Liver (tissue), 8 donors: ENCODE measurements at regions not wholly inside any gene's neighbourhood (a gene's known extent, or its start where the extent isn't known, plus 50 kb on each side); places are given as distances from the start of the nearest gene placed in this dataset.

Source experiments
- DNase-seq: peaks from one replicate; pipeline ENCODE4 v3.0.0-alpha.2; 2017; ENCODE audit warnings: low spot score
- H3K27ac ChIP-seq, 2 donors: one replicate each; pipeline ENCODE4 v1.7.0; 2013; ENCODE audit warnings: inconsistent platforms in 2 of 2, low read length in 2 of 2, control low read depth in 1 of 2, low read depth in 1 of 2, mild to moderate bottlenecking in 1 of 2
- H3K27me3 ChIP-seq, 4 donors: one replicate each; pipeline versions ENCODE4 v1.6.1 to v1.7.0; 2013; ENCODE audit warnings: low read length in 3 of 4, inconsistent platforms in 1 of 4, mild to moderate bottlenecking in 1 of 4, moderate library complexity in 1 of 4; ENCODE audit not compliant: control insufficient read depth in 4 of 4, insufficient read depth in 4 of 4
- H3K36me3 ChIP-seq, 4 donors: one replicate each; pipeline versions ENCODE4 v1.6.1 to v1.7.0; 2013; ENCODE audit warnings: low read length in 3 of 4, mild to moderate bottlenecking in 3 of 4, low read depth in 1 of 4, moderate library complexity in 1 of 4; ENCODE audit not compliant: control insufficient read depth in 4 of 4, insufficient read depth in 3 of 4
- H3K4me1 ChIP-seq, 4 donors: one replicate each; pipeline versions ENCODE4 v1.6.1 to v1.7.0; 2013; ENCODE audit warnings: low read length in 3 of 4, mild to moderate bottlenecking in 3 of 4, moderate library complexity in 1 of 4; ENCODE audit not compliant: control insufficient read depth in 4 of 4, insufficient read depth in 4 of 4
- H3K4me3 ChIP-seq, 3 donors: one replicate each; pipeline versions ENCODE4 v1.6.1 to v1.7.0; 2013; ENCODE audit warnings: low read length in 3 of 3, control low read depth in 1 of 3, low read depth in 1 of 3, mild to moderate bottlenecking in 1 of 3
- H3K9ac ChIP-seq, 2 donors: one replicate each; pipeline ENCODE4 v1.7.0; 2013; ENCODE audit warnings: low read length in 2 of 2, mild to moderate bottlenecking in 2 of 2, moderate library complexity in 2 of 2, control low read depth in 1 of 2, low read depth in 1 of 2
- H3K9me3 ChIP-seq, 4 donors: one replicate each; pipeline versions ENCODE4 v1.6.1 to v1.7.0; 2013; ENCODE audit warnings: low read length in 3 of 4; ENCODE audit not compliant: control insufficient read depth in 4 of 4
- ATF3 ChIP-seq: IDR thresholded peaks from 2 replicates; pipeline ENCODE4 v1.6.1; 2016; ENCODE audit warnings: antibody characterized with exemption
- CTCF ChIP-seq: fragments of 150-350 bp; IDR thresholded peaks from 2 replicates; pipeline ENCODE4 v1.5.1; 2017; ENCODE audit warnings: improper control_type of control experiment, low read depth, low read length; ENCODE audit not compliant: missing input control
- FOXA2 ChIP-seq: IDR thresholded peaks from 2 replicates; pipeline ENCODE4 v1.6.1; 2016; ENCODE audit warnings: antibody characterized with exemption
- GABPA ChIP-seq, 2 donors: IDR thresholded peaks in 1 of 2; conservative IDR thresholded peaks in 1 of 2; 2 replicates each; pipeline ENCODE4 v1.6.1; 2016; ENCODE audit warnings: antibody characterized with exemption in 2 of 2, mild to moderate bottlenecking in 1 of 2, moderate library complexity in 1 of 2
- HNF4A ChIP-seq, 2 donors: conservative IDR thresholded peaks; 2 replicates each; pipeline ENCODE4 v1.6.1; 2016; ENCODE audit warnings: antibody characterized with exemption in 2 of 2, mild to moderate bottlenecking in 2 of 2
- MAX ChIP-seq: IDR thresholded peaks from 2 replicates; pipeline ENCODE4 v1.6.1; 2016; ENCODE audit warnings: antibody characterized with exemption
- NR2F2 ChIP-seq: IDR thresholded peaks from 2 replicates; pipeline ENCODE4 v1.6.1; 2016; ENCODE audit warnings: antibody characterized with exemption
- RAD21 ChIP-seq, 2 donors: IDR thresholded peaks; 2 replicates each; pipeline ENCODE4 v1.6.1; 2016; ENCODE audit warnings: antibody characterized with exemption in 2 of 2, mild to moderate bottlenecking in 2 of 2
- REST ChIP-seq: IDR thresholded peaks from 2 replicates; pipeline ENCODE4 v1.6.1; 2016; ENCODE audit warnings: antibody characterized with exemption, mild to moderate bottlenecking
- RXRA ChIP-seq, 2 donors: IDR thresholded peaks; 2 replicates each; pipeline ENCODE4 v1.6.1; 2017 to 2018; ENCODE audit warnings: antibody characterized with exemption in 2 of 2, mild to moderate bottlenecking in 1 of 2
- YY1 ChIP-seq: IDR thresholded peaks from 2 replicates; pipeline ENCODE4 v1.6.1; 2016; ENCODE audit warnings: antibody characterized with exemption, mild to moderate bottlenecking
- WGBS: extraction: QIAGEN DNeasy Blood & Tissue Kit; methylation state at CpG from one replicate; pipeline ENCODE4 v1.1.7; 2013; 5-methylcytosine and 5-hydroxymethylcytosine counted together
- donor health status: healthy.
- donor health status: healthy.
- donor health status: healthy.
- donor health status: healthy.
- donor health status: healthy.

GRCh38 chr1:98084188-98084587 lies 163.4 kb upstream of the DPYD start:
- WGBS, result 60% methylated on average over 2 of the region's 2 CpGs
- no peak overlapping the region for H3K9ac ChIP-seq

GRCh38 chr1:98081944-98082343 lies 161.1 kb upstream of the DPYD start:
- no peak for DNase-seq
- Histone ChIP-seq H3K4me1 (no peaks in the 10 kb centered on the region), H3K9ac (no peak overlapping the region), H3K27me3 (no peaks in the 10 kb centered on the region), H3K4me3 (no peak overlapping the region), H3K36me3 (no peaks in the 10 kb centered on the region), H3K27ac (no peak overlapping the region), H3K9me3 (no peaks in the 10 kb centered on the region)
- WGBS, result 47% methylated on average over 1 of the region's 1 CpG
- no peak for TF ChIP-seq CTCF

More at GRCh38 chr1:98084188-98084587, 163.4 kb upstream of the DPYD start:
- Histone ChIP-seq H3K4me3 (no peak overlapping the region), H3K27ac (no peak overlapping the region), H3K9me3 (no peaks in the 10 kb centered on the region), H3K36me3 (no peaks in the 10 kb centered on the region), H3K27me3 (no peaks in the 10 kb centered on the region), H3K4me1 (no peaks in the 10 kb centered on the region)
- TF ChIP-seq FOXA2, result no peak
- TF ChIP-seq GABPA (IDR thresholded peaks at IDR 0.05 in 1 of 2, conservative IDR thresholded peaks at IDR 0.05 in 1 of 2), result no peak
- no peak for TF ChIP-seq HNF4A (conservative IDR thresholded peaks at IDR 0.05)
- TF ChIP-seq REST, result no peak
- no peak for TF ChIP-seq CTCF
- TF ChIP-seq RAD21 (IDR thresholded peaks at IDR 0.05), result no peak
- no peak for TF ChIP-seq NR2F2
- TF ChIP-seq YY1, result no peak
- no peak for TF ChIP-seq RXRA (IDR thresholded peaks at IDR 0.05)
- TF ChIP-seq MAX, result no peak
- no peak for TF ChIP-seq ATF3
- no peak for DNase-seq
